CD14-positive monocyte (primary cell): ENCODE measurements at regions not wholly inside any gene's neighbourhood (a gene's known extent, or its start where the extent isn't known, plus 50 kb on each side); places are given as distances from the start of the nearest gene placed in this dataset.

Source experiments
- DNase-seq, 3 donors: peaks; one replicate each; pipeline ENCODE4 v3.0.0-alpha.2; 2011 to 2022
- H2AFZ ChIP-seq: 2 replicates; pipeline ENCODE4 v1.6.0; 2012; ENCODE audit warnings: mild to moderate bottlenecking, low read depth, low read length, inconsistent platforms; ENCODE audit not compliant: insufficient read depth, poor library complexity, severe bottlenecking
- H3K27ac ChIP-seq, 2 donors: 1 replicate in 1 of 2; 2 replicates in 1 of 2; pipeline ENCODE4 v1.5.1; 2012 to 2013; ENCODE audit warnings: low read length in 2 of 2, control low read depth in 1 of 2, inconsistent platforms in 1 of 2, low read depth in 1 of 2, mild to moderate bottlenecking in 1 of 2
- H3K27me3 ChIP-seq, 2 donors: one replicate each; pipeline versions ENCODE4 v1.6.0 to v1.6.1; 2011 to 2013; ENCODE audit warnings: low read length in 2 of 2; ENCODE audit not compliant: control insufficient read depth in 2 of 2, insufficient read depth in 2 of 2
- H3K36me3 ChIP-seq, 2 donors: replicated peaks in 1 of 2; 1 replicate in 1 of 2; 2 replicates in 1 of 2; pipeline versions ENCODE4 v1.5.1 to v1.6.1; 2012 to 2013; ENCODE audit warnings: low read length in 2 of 2, control low read depth in 1 of 2, inconsistent platforms in 1 of 2, mild to moderate bottlenecking in 1 of 2; ENCODE audit not compliant: insufficient read depth in 2 of 2, control insufficient read depth in 1 of 2
- H3K4me1 ChIP-seq, 2 donors: 1 replicate in 1 of 2; 2 replicates in 1 of 2; pipeline versions ENCODE4 v1.5.1 to v1.6.1; 2012 to 2013; ENCODE audit warnings: low read length in 2 of 2, control low read depth in 1 of 2, inconsistent platforms in 1 of 2, mild to moderate bottlenecking in 1 of 2, moderate library complexity in 1 of 2; ENCODE audit not compliant: insufficient read depth in 2 of 2, control insufficient read depth in 1 of 2
- H3K4me2 ChIP-seq: replicated peaks from 2 replicates; pipeline ENCODE3; 2012; ENCODE audit warnings: low read length, moderate library complexity, mild to moderate bottlenecking; ENCODE audit not compliant: poor library complexity, severe bottlenecking; ENCODE audit errors: extremely low read depth
- H3K4me3 ChIP-seq, 3 experiments: fragments of 200-600 bp in 1 of 3; sonication (generic) in 1 of 3; replicated peaks in 1 of 3; 1 replicate in 2 of 3; 2 replicates in 1 of 3; pipeline ENCODE4 v1.5.1; 2011 to 2013; ENCODE audit warnings: low read length in 3 of 3, mild to moderate bottlenecking in 3 of 3, control low read depth in 2 of 3, low read depth in 2 of 3, inconsistent platforms in 1 of 3, moderate library complexity in 1 of 3
- H3K79me2 ChIP-seq: 2 replicates; pipeline ENCODE4 v1.6.0; 2012; ENCODE audit warnings: mild to moderate bottlenecking, control low read depth, inconsistent platforms, low read length, moderate library complexity; ENCODE audit not compliant: insufficient read depth
- H3K9ac ChIP-seq: 2 replicates; pipeline ENCODE4 v1.6.0; 2017; ENCODE audit warnings: low read length, mild to moderate bottlenecking; ENCODE audit not compliant: insufficient read depth, poor library complexity, severe bottlenecking
- H3K9me3 ChIP-seq, 2 donors: replicated peaks in 1 of 2; 1 replicate in 1 of 2; 2 replicates in 1 of 2; pipeline versions ENCODE4 v1.5.1 to v1.6.1; 2012 to 2013; ENCODE audit warnings: low read length in 2 of 2, control low read depth in 1 of 2; ENCODE audit not compliant: control insufficient read depth in 1 of 2, insufficient read depth in 1 of 2
- H4K20me1 ChIP-seq: 2 replicates; pipeline ENCODE4 v1.6.0; 2012; ENCODE audit warnings: mild to moderate bottlenecking, low read length, control low read depth, moderate library complexity; ENCODE audit not compliant: insufficient read depth
- H3K27ac Mint-ChIP-seq, 7 donors: one replicate each; pipeline ENCODE4 v1.8.0; 2020; ENCODE audit warnings: mild to moderate bottlenecking in 7 of 7, mixed read lengths in 7 of 7, moderate library complexity in 6 of 7, inconsistent platforms in 2 of 7
- H3K27me3 Mint-ChIP-seq, 3 donors: one replicate each; pipeline ENCODE4 v1.8.0; 2021 to 2022; ENCODE audit warnings: low read depth in 3 of 3, mild to moderate bottlenecking in 3 of 3, mixed read lengths in 3 of 3, moderate library complexity in 3 of 3, inconsistent platforms in 1 of 3
- H3K36me3 Mint-ChIP-seq, 2 donors: one replicate each; pipeline ENCODE4 v1.8.0; 2020; ENCODE audit warnings: mixed read lengths in 2 of 2, inconsistent platforms in 1 of 2, mild to moderate bottlenecking in 1 of 2
- H3K4me1 Mint-ChIP-seq: one replicate; pipeline ENCODE4 v1.8.0; 2020; ENCODE audit warnings: mild to moderate bottlenecking, mixed read lengths
- H3K4me3 Mint-ChIP-seq, 2 donors: one replicate each; pipeline ENCODE4 v1.8.0; 2020; ENCODE audit warnings: mild to moderate bottlenecking in 2 of 2, mixed read lengths in 2 of 2, moderate library complexity in 1 of 2
- H3K9me3 Mint-ChIP-seq, 7 donors: one replicate each; pipeline ENCODE4 v1.8.0; 2020 to 2022; ENCODE audit warnings: mixed read lengths in 7 of 7, mild to moderate bottlenecking in 6 of 7, moderate library complexity in 6 of 7, inconsistent platforms in 2 of 7
- WGBS: methylation state at CpG from one replicate; pipeline ENCODE4 v1.1.5; 2013; ENCODE audit warnings: missing lambda C conversion rate; ENCODE audit not compliant: insufficient coverage; 5-methylcytosine and 5-hydroxymethylcytosine counted together
- intact Hi-C, 2 donors: fragments of 100-400 bp; cut with micrococcal nuclease; formaldehyde crosslinking; loops; one replicate each; pipeline versions ENCODE4 v1.15.0 to v1.15.1; 2023
- TF ChIP-seq, protein P1 (sequence below): fragments of 200-600 bp; IDR thresholded peaks from one replicate; pipeline ENCODE4 v1.8.0; 2022; ENCODE audit warnings: antibody characterized with exemption, mild to moderate bottlenecking

DNA sequence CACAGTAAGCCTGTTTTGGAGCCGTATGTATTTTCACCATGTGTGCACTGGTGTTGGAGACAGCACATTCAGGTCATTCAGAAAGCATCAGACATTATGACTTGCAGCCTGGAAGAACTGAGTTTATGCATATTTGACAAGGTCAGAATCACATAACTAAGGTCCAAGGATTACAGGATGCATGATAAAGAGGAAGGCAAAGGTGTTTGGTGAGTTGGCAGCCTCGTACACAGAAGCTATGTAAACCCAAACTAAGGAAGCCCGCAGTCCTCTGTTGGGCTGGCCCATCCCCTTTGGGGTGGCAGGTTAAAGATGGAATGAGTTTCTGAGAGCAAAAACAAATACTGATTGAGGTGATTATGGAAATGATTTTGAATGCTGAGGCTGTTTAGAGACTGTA, 218.4 kb downstream of the KTN1 start:
- H3K9me3 Mint-ChIP-seq, result peaks cover 0 to 6% (median 2%) of the 10 kb centered on the region in 7 donors
- 92% methylated on average over 3 of the region's 3 CpGs for WGBS
- H4K20me1 ChIP-seq, result no peaks in the 10 kb centered on the region
- no peak overlapping the region for H3K4me2 ChIP-seq
- no peak overlapping the region for H3K4me3 Mint-ChIP-seq
- H2AFZ ChIP-seq, result no peak overlapping the region
- intact Hi-C loops, result no loop called here
- no peak overlapping the region for H3K9ac ChIP-seq
- H3K27ac Mint-ChIP-seq, result no peak overlapping the region
- H3K36me3 Mint-ChIP-seq, result no peaks in the 10 kb centered on the region
- H3K27me3 Mint-ChIP-seq, result no peaks in the 10 kb centered on the region
- no peak overlapping the region for H3K27ac ChIP-seq
- H3K4me1 ChIP-seq, result no peaks in the 10 kb centered on the region
- TF ChIP-seq, protein P1, sequence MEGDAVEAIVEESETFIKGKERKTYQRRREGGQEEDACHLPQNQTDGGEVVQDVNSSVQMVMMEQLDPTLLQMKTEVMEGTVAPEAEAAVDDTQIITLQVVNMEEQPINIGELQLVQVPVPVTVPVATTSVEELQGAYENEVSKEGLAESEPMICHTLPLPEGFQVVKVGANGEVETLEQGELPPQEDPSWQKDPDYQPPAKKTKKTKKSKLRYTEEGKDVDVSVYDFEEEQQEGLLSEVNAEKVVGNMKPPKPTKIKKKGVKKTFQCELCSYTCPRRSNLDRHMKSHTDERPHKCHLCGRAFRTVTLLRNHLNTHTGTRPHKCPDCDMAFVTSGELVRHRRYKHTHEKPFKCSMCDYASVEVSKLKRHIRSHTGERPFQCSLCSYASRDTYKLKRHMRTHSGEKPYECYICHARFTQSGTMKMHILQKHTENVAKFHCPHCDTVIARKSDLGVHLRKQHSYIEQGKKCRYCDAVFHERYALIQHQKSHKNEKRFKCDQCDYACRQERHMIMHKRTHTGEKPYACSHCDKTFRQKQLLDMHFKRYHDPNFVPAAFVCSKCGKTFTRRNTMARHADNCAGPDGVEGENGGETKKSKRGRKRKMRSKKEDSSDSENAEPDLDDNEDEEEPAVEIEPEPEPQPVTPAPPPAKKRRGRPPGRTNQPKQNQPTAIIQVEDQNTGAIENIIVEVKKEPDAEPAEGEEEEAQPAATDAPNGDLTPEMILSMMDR, result no peak
- no peaks in the 10 kb centered on the region for H3K27me3 ChIP-seq
- no peak for DNase-seq
- no peaks in the 10 kb centered on the region for H3K79me2 ChIP-seq
- no peaks in the 10 kb centered on the region for H3K9me3 ChIP-seq
- H3K36me3 ChIP-seq, result no peaks in the 10 kb centered on the region
- peaks cover 6% of the 10 kb centered on the region for H3K4me1 Mint-ChIP-seq
- H3K4me3 ChIP-seq, result no peak overlapping the region

DNA sequence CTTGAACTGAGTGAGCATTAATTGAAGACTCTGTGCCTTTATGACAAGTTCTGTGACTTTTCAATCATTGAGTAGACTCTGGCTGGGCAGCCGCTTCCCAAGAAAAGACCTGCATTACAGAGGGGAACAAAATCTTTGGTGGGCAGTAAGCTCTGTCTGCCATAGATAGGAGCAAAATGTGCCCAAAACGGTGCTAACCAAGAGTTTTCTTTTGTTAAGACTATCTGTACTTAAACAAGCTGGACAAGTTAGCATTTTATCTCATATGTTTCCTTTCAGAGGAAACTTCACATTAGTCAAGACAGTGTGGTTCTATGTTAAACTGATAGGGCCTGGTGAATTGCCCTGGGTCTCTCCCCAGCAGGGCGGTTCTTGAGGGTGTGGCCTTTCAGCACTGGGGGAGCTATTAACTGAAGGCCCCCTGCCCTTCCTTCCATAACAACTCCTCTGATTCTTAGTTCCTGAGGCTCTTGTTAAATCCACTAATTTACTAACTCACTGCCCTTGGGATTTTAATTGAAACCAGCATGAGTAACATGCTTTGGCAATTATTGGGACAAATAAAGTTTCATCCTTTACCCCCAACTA, 219.6 kb downstream of the KTN1 start:
- Mint-ChIP-seq H3K4me1 (peaks cover 8% of the 10 kb centered on the region), H3K9me3 (peaks cover 0 to 6% (median 2%) of the 10 kb centered on the region in 7 donors), H3K4me3 (no peak overlapping the region), H3K27ac (no peak overlapping the region), H3K36me3 (no peaks in the 10 kb centered on the region), H3K27me3 (no peaks in the 10 kb centered on the region)
- Histone ChIP-seq H3K4me1 (no peaks in the 10 kb centered on the region), H3K9ac (no peak overlapping the region), H4K20me1 (no peaks in the 10 kb centered on the region), H3K27ac (no peak overlapping the region), H2AFZ (no peak overlapping the region), H3K36me3 (no peaks in the 10 kb centered on the region), H3K27me3 (no peaks in the 10 kb centered on the region), H3K79me2 (no peaks in the 10 kb centered on the region), H3K4me2 (no peak overlapping the region), H3K4me3 (no peak overlapping the region), H3K9me3 (no peaks in the 10 kb centered on the region)
- WGBS, result 60% methylated on average over 2 of the region's 3 CpGs
- intact Hi-C loops, result no loop called here
- DNase-seq, result no peak
- TF ChIP-seq, protein P1, result no peak
